Activated CD8-positive, alpha-beta T cell treated with anti-CD3 and anti-CD28 coated beads, Interleukin-2, amount 10 ng/mL, durations not matched to agents 7 days and 5 days (primary cell): ENCODE measurements at regions not wholly inside any gene's neighbourhood (a gene's known extent, or its start where the extent isn't known, plus 50 kb on each side); places are given as distances from the start of the nearest gene placed in this dataset.
"Not testable (repeated sequence)": the region's sequence is repeated elsewhere in the genome, so short reads cannot be mapped to it uniquely, and the experiment has no call there.

ENCODE experiments used
- ATAC-seq: fragments of 150-1000 bp; cut with Tn5 transposase; one replicate; pipeline ENCODE4 v1.10.0; 2021; ENCODE audit warnings: moderate library complexity
- CTCF ChIA-PET: fragments of 350-600 bp; sonication (Branson Sonifier 250); formaldehyde crosslinking; loops from one replicate; lab custom pipeline; 2021; ENCODE audit warnings: antibody characterized with exemption; lab: Charles Lee
- POLR2A ChIA-PET: fragments of 350-600 bp; sonication (Branson Sonifier 250); formaldehyde crosslinking; loops from one replicate; lab custom pipeline; 2021; ENCODE audit warnings: antibody characterized with exemption; lab: Charles Lee
- DNase-seq: peaks from one replicate; pipeline ENCODE4 v3.0.0-alpha.2; 2020
- H3K27ac Mint-ChIP-seq: one replicate; pipeline ENCODE4 v1.8.0; 2021; ENCODE audit warnings: mild to moderate bottlenecking, mixed read lengths
- H3K27me3 Mint-ChIP-seq: one replicate; pipeline ENCODE4 v1.8.0; 2021; ENCODE audit warnings: low read depth, mixed read lengths
- H3K36me3 Mint-ChIP-seq: one replicate; pipeline ENCODE4 v1.8.0; 2021; ENCODE audit warnings: low read depth, mixed read lengths
- H3K4me1 Mint-ChIP-seq: one replicate; pipeline ENCODE4 v1.8.0; 2021; ENCODE audit warnings: low read depth, mixed read lengths
- H3K4me3 Mint-ChIP-seq: one replicate; pipeline ENCODE4 v1.8.0; 2021; ENCODE audit warnings: mild to moderate bottlenecking, mixed read lengths
- H3K9me3 Mint-ChIP-seq: one replicate; pipeline ENCODE4 v1.8.0; 2022; ENCODE audit warnings: mixed read lengths; ENCODE audit not compliant: insufficient read depth

DNA sequence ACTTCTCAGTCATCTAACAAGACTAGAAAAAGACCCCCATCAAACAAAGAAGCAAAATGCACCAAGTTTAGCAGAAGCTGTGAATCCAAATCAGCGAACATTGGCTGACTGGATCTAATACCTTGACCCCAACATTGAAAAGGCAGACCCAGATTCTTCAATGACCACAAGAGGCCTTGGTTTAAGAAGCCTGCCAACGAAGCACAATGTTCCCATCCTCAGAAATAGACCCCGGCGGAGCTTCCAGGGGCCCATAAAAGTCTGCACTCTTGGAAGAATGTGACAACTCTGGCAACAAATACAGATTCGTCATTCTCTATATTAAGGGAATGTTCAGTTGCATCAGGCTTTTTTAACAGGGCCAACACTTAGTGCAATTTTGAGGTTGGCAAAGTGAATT is 112.8 kb upstream of the BCL6 start:
- Mint-ChIP-seq H3K9me3 (peaks cover 16% of the 10 kb centered on the region), H3K27me3 (peaks cover 2% of the 10 kb centered on the region), H3K36me3 (peaks cover 23% of the 10 kb centered on the region), H3K4me3 (no peak overlapping the region), H3K4me1 (no peaks in the 10 kb centered on the region), H3K27ac (no peak overlapping the region)
- ATAC-seq (no peak), DNase-seq (no peak)
- CTCF ChIA-PET: no interaction called here
- POLR2A ChIA-PET: no interaction called here

DNA sequence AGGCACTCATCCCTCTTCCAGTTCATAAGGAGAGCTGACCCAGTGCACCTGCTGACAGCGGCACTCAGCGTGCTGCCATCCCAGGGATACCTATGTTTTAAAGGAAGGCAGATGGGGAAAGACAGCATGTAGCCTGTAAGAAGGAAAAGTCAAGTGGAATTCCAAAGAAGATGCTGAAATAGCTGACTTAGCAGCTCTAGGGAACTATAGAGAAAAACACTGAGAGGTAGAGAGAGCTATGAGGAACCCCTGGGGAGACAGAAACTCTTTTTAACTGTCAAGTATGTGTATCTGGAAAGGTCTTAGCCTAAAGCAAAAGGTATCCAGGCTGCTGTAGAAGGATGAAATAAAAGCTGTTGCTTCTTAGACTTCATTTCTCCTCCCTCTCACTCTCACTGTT is 113.4 kb upstream of the BCL6 start:
- ChIA-PET CTCF (no interaction called here), POLR2A (no interaction called here)
- Mint-ChIP-seq H3K9me3 (peaks cover 16% of the 10 kb centered on the region), H3K27me3 (peaks cover 2% of the 10 kb centered on the region), H3K27ac (no peak overlapping the region), H3K4me1 (no peaks in the 10 kb centered on the region), H3K36me3 (peaks cover 23% of the 10 kb centered on the region), H3K4me3 (no peak overlapping the region)
- ATAC-seq: no peak
- DNase-seq: no peak

DNA sequence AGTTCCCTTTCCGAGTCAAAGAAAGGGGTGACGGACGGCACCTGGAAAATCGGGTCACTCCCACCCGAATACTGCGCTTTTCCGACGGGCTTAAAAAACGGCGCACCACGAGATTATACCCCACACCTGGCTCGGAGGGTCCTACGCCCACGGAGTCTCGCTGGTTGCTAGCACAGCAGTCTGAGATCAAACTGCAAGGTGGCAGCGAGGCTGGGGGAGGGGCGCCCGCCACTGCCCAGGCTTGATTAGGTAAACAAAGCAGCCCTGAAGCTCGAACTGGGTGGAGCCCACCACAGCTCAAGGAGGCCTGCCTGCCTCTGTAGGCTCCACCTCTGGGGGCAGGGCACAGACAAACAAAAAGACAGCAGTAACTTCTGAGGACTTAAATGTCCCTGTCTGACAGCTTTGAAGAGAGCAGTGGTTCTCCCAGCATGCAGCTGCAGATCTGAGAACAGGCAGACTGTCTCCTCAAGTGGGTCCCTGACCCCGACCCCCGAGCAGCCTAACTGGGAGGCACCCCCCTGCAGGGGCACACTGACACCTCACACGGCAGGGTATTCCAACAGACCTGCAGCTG is 117.5 kb upstream of the BCL6 start:
- H3K4me1 Mint-ChIP-seq, POLR2A ChIA-PET, H3K4me3 Mint-ChIP-seq, DNase-seq, H3K27ac Mint-ChIP-seq, H3K27me3 Mint-ChIP-seq, ATAC-seq, CTCF ChIA-PET: not testable (repeated sequence)
- H3K36me3 Mint-ChIP-seq: peaks cover 18% of the 10 kb centered on the region
- peaks cover 16% of the 10 kb centered on the region for H3K9me3 Mint-ChIP-seq

DNA sequence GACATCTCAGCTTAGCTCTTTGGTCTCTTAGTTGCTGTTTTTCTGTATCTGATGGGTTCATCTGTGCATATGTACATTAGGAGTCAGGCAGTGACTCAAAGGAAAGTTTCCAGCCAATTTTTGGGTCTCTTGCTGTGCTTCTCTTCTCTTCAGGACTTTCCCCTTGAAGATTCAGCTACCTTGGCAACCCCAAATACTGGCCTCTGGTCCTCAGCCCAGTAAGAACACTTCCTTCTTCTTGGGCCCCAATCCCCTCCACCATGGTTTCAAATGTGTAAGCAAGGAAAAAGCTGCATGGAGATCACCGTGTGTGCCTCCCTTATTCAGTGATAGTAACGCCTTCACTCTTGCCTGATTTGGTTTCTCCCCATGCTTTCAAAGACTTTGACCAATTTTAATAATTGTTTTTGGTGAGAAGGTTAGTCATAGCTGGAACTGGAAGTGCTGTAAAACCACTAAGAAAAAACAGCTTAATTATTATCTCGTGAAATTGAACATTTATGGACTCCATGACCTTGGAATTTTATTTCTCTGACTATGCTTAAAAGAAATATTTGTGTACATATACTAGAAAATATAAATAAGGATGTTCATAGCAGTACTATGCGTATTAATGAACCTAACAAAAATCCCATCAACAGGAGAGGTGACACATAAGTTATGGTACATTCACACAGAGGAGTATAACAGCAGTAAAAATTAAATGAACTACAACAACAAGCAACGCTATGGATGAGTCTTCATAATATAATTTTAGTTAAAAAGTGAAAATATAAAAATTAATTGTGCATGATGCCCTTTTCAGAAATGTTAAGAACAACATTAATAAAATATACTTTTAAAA is 125.3 kb upstream of the BCL6 start:
- Mint-ChIP-seq H3K4me3 (no peak overlapping the region), H3K4me1 (peaks cover 17% of the 10 kb centered on the region), H3K27ac (no peak overlapping the region), H3K27me3 (no peaks in the 10 kb centered on the region), H3K9me3 (no peaks in the 10 kb centered on the region), H3K36me3 (peaks cover 5% of the 10 kb centered on the region)
- ATAC-seq: no peak
- ChIA-PET CTCF (interaction anchor here (1.0 to 1.8 kb wide), 4 partner anchors 32 to 131 kb away, joined by 3 to 6 read pairs (median 4); partner anchors contain the start of gene BCL6), POLR2A (no interaction called here)
- no peak for DNase-seq

DNA sequence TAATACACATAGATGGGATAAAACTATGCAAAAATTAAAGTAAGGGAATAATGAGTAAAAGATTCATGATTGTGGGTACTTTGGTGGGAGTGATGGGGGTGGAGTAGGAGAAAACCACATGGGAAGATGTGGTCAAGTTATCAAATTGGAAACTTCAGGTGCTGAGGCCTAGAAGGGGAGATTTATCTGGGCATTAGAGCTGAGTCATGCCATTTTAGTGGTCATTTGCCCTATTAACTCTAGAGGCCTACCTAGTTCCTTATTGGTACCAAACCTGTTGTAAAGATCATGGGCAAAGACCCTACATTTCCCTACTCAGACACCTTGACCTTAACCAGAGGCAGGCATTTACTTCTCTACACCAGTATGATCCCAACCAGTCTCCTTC is 125.9 kb upstream of the BCL6 start:
- H3K36me3 Mint-ChIP-seq: peaks cover 5% of the 10 kb centered on the region

DNA sequence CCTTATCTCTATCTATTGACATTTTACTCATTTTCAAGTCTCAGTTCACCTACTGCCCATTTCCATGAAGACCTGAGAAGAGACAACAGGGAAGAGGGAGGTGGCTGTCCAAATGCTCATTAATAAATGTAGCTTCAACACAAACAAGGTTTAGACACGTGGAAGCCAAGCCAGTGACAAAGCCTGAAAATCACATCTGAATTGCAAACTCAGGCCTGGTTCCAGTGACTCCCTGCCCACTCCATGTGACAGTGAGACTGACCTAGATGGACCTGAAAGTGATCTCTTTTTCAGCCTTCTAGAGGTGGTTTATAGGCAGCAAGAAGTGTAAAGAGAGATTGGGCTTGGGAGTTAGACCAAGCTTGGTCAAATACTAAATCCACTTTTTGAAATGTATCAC is 126.6 kb upstream of the BCL6 start:
- Mint-ChIP-seq H3K36me3 (peaks cover 5% of the 10 kb centered on the region), H3K4me1 (peaks cover 17% of the 10 kb centered on the region), H3K27me3 (no peaks in the 10 kb centered on the region), H3K4me3 (no peak overlapping the region), H3K27ac (no peak overlapping the region), H3K9me3 (no peaks in the 10 kb centered on the region)
- ChIA-PET CTCF (interaction anchor here (1.6 kb wide), 1 partner anchor 131 kb away, joined by 4 read pairs; no protein-coding TSS in a partner anchor), POLR2A (no interaction called here)
- DNase-seq (no peak), ATAC-seq (no peak)

More for the DNA sequence above, 125.9 kb upstream of the BCL6 start:
- DNase-seq (no peak), ATAC-seq (no peak)
- Mint-ChIP-seq H3K9me3 (no peaks in the 10 kb centered on the region), H3K27me3 (no peaks in the 10 kb centered on the region), H3K4me1 (peaks cover 17% of the 10 kb centered on the region), H3K27ac (no peak overlapping the region), H3K4me3 (no peak overlapping the region)
- ChIA-PET POLR2A (no interaction called here), CTCF (interaction anchor here (1.6 to 1.8 kb wide), 2 partner anchors 33 to 131 kb away, joined by 4 read pairs; no protein-coding TSS in a partner anchor)

DNA sequence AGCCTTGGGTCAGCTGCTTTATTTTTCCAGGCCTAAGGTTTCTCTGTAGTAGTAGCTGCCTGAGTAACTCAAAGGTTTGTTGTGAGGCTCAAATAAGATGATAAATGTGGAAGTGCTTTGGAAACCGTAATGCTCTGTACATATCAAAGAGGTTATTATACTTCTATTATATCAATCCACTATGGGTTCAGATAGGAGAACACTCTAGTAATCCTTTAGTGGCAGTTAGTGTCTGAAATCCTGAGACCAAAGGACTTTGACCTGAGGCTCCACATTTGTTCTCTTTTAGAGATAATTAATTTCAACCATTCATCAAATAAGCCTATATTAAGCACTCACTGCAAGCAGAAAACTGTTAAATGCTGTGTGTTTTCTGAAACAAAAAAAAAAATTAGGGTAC is 128.6 kb upstream of the BCL6 start:
- ChIA-PET POLR2A (no interaction called here), CTCF (interaction anchor here (1.2 kb wide), 1 partner anchor 59 kb away, joined by 3 read pairs; no protein-coding TSS in a partner anchor)
- H3K4me3 Mint-ChIP-seq: no peak overlapping the region
- peaks cover 17% of the 10 kb centered on the region for H3K4me1 Mint-ChIP-seq
- H3K36me3 Mint-ChIP-seq: peaks cover 9% of the 10 kb centered on the region
- no peaks in the 10 kb centered on the region for H3K27me3 Mint-ChIP-seq
- DNase-seq (no peak), ATAC-seq (no peak)
- no peaks in the 10 kb centered on the region for H3K9me3 Mint-ChIP-seq
- H3K27ac Mint-ChIP-seq: no peak overlapping the region

DNA sequence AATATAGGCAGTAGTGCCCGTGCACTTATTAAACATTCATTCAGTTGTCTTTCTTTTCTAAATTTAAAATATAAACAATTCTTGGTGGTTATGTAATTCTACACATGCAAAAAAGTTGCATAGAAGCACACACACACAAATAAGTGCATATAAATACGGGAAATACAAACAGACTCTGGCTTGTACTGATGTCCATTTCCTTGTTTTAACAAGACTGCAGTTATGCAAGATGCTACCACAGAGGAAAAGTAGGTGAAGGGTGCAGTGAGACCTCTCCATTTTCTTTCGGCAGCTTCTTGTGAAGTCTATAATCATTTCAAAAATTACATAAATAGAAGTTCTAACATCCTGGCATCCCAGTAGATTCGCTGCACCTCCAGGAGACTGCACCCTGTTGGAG is 130.6 kb upstream of the BCL6 start:
- POLR2A ChIA-PET: no interaction called here
- CTCF ChIA-PET: no interaction called here
- Mint-ChIP-seq H3K27ac (no peak overlapping the region), H3K27me3 (no peaks in the 10 kb centered on the region), H3K36me3 (peaks cover 11% of the 10 kb centered on the region), H3K4me1 (peaks cover 7% of the 10 kb centered on the region), H3K4me3 (no peak overlapping the region), H3K9me3 (no peaks in the 10 kb centered on the region)
- DNase-seq: no peak
- no peak for ATAC-seq

DNA sequence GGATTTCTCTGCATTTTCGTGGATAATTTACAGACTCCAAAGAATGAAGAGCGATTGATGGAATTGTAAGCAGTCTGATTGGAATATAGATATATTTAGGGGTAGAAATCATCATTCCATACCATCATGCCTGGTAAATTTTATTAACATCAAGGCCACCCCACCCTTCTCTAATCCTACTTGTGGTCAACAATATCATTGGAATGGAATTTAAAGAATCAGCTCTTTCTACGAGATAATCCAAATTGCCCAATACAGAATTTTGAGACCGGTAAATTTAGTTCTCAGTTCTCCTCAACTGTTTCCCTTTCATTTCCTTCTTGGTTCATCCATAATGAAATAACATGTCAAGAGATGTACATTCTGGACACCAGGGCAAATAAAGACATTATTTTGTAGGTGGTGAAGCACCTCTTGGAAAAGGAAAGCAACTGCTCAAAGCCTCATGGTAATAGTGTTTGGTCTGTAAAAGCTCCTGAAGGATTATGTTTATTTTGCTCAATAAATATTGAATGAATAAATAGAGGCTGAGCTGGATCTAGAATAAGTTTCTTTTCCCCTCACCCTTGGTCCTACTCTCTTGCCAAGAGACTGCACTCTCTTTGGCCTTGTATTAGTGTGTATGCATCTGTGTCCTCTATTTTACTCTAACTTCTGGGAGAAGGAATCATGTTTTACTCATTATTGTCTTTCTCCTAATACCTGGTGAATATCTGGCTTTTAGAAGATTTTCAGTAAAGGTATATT is 133.7 kb upstream of the BCL6 start:
- Mint-ChIP-seq H3K4me1 (no peaks in the 10 kb centered on the region), H3K9me3 (no peaks in the 10 kb centered on the region), H3K27ac (no peak overlapping the region), H3K36me3 (peaks cover 10% of the 10 kb centered on the region), H3K4me3 (no peak overlapping the region), H3K27me3 (no peaks in the 10 kb centered on the region)
- DNase-seq (no peak), ATAC-seq (no peak)
- ChIA-PET CTCF (no interaction called here), POLR2A (interaction anchor here (0.6 kb wide), 1 partner anchor 56 kb away, joined by 4 read pairs; no protein-coding TSS in a partner anchor)

DNA sequence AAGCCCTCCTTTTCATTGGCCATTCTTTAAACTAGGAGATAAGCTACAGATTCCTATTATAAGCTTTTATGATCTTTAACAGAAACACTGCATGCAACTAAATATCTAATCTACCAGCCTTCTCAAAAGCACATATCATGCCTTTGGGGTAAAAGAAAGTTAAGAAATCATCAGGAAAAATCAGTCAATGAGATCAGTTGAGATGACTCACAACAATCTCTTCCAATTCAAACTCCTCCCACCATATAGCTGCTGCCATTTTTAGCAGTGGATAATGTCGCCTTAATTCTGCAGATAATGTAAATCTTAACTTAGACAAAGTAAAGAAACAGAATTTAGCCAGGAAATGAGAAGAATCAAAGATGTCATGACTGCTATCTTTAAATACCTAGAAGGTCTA is 135.2 kb upstream of the BCL6 start:
- ATAC-seq (no peak), DNase-seq (no peak)
- Mint-ChIP-seq H3K4me3 (no peak overlapping the region), H3K36me3 (peaks cover 10% of the 10 kb centered on the region), H3K27me3 (no peaks in the 10 kb centered on the region), H3K9me3 (no peaks in the 10 kb centered on the region), H3K27ac (no peak overlapping the region), H3K4me1 (no peaks in the 10 kb centered on the region)
- CTCF ChIA-PET: no interaction called here
- POLR2A ChIA-PET: no interaction called here

DNA sequence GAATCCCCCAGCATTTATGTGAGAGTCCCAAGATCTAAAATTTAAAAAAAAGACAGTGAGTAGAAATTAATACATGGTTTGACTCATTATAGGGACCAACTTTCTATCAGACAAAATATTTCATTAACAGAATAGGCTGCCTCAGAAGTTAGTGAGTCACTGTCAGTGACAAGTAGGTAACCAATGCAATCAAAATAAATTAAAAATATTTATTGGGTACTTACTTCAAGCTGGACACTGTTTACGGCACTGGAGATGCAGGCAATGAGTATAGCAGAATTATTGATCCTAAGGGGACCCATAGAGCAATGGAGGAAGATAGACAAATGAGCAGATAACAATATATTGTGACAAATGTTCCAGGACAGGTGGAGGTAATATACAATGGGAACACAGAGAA is 135.6 kb upstream of the BCL6 start:
- Mint-ChIP-seq H3K4me3 (no peak overlapping the region), H3K27ac (no peak overlapping the region), H3K9me3 (peaks cover 3% of the 10 kb centered on the region), H3K4me1 (no peaks in the 10 kb centered on the region), H3K27me3 (no peaks in the 10 kb centered on the region), H3K36me3 (peaks cover 10% of the 10 kb centered on the region)
- ChIA-PET CTCF (no interaction called here), POLR2A (no interaction called here)
- DNase-seq: no peak
- no peak for ATAC-seq

DNA sequence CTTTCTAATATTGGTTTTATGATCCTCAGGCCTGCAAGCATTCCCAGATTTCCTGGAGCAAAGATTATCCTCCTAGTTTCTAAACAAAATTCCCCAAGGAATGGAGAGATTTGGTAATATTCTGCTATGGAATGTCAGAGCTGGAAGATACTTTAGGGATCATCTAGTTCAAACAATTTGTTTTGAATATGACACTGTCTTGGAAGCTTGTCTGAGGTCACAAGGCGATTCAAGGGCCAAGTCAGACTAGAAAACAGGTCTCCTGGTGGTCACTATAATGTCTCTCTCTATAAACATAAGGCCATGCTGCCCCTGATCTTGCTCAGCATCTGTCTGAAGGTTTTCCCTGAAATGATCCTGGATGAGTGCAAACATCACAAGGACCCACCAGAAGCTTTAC is 143.4 kb upstream of the BCL6 start:
- H3K36me3 Mint-ChIP-seq: peaks cover 8% of the 10 kb centered on the region
- H3K9me3 Mint-ChIP-seq: peaks cover 8% of the 10 kb centered on the region
- H3K4me3 Mint-ChIP-seq: no peak overlapping the region
- ChIA-PET CTCF (no interaction called here), POLR2A (no interaction called here)
- no peak for DNase-seq
- H3K4me1 Mint-ChIP-seq: peaks cover 13% of the 10 kb centered on the region
- H3K27ac Mint-ChIP-seq: peak overlapping the region; percentile 13
- no peak for ATAC-seq
- H3K27me3 Mint-ChIP-seq: peaks cover 3% of the 10 kb centered on the region
